EL (cell line): ENCODE measurements at regions not wholly inside any gene's neighbourhood (a gene's known extent, or its start where the extent isn't known, plus 50 kb on each side); places are given as distances from the start of the nearest gene placed in this dataset.

Experiments
- DNase-seq: peaks from one replicate; pipeline ENCODE4 v3.0.0-alpha.2; 2016

GRCh38 chr5:23353286-23353685, 154.1 kb upstream of the PRDM9 start:
- no peak for DNase-seq

- no peak for DNase-seq
Measured at GRCh38 chr5:23352446-23352845, 155.0 kb upstream of the PRDM9 start.

DNA sequence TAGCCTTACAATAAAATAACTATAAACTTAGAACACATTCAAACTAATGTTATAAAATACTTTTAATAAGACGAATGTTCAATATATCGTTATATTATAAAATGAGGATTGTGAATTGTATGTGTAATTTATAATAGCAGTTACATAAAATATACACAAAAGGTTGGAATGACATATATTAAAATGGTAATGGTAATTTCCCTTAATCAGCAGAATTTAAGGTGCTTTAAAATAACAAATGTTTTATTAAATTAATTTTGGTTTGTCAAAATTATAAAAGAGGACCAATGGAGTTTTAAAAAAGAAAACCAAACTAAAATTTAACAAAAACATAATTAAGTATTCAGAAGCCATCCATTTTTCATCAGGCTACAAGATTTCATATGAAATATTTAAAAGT, 164.3 kb upstream of the PRDM9 start:
- DNase-seq = no peak

GRCh38 chr5:23332650-23333251, 174.7 kb upstream of the PRDM9 start:
- DNase-seq = no peak

DNA sequence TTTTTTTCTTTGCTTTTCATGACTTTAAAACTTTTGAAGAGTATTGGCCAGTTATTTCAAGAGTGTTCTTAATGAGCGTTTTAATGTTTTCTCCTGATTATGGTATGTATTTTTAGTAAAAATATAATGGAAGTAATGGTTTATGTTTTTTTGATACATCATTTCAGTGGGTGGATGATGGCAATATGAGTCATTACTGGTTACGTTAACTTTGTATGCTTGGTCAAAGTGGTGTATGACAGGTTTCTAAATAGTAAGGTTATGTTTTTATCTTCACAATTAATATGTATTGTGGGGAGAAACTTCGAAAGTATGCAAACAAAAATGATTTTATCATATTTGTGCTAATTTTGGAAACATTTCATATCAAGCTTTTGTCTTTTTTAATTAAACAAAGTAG, 176.7 kb upstream of the PRDM9 start:
- DNase-seq = no peak

- DNase-seq = no peak
Measured at GRCh38 chr5:23319901-23320300, 187.5 kb upstream of the PRDM9 start.

DNA sequence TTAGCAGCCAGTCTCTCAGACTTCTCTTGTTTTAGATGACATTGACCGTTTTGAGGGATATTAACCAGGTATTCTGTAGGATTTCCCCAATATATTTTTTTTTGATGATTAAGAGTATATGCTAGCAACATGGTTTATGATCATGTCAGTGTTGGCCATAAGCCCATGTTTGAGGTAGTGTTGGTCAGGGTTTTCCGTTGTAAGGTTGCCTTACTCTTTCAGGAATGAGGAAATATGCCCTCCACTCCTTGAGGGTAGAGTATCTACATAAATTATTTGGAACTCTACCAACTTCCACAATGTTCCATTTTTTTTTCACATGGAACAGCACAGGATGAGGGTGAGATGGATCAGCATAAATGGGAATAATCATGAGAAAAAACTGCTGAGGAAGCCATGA, 188.4 kb upstream of the PRDM9 start:
- DNase-seq = no peak

DNA sequence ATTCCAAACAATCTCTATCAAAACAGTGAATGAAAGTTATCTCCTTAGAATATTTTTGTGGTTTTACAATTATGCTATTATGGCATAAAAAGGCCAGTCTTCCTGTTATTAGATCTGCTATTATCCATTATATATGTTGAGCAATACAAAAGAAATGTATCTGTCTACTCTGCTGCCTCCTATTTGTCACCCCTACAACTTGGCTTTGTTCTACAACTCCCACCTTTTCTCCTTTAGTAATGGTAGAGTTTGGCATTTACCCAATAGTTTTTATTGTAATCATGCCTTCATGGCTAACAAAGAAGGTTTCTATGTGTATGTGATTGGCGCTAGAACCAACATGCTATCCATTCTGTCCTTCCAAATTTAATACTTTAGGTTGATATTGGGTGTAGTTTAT, 189.2 kb upstream of the PRDM9 start:
- DNase-seq = no peak

GRCh38 chr5:23316060-23316591, 191.3 kb upstream of the PRDM9 start:
- no peak for DNase-seq

GRCh38 chr5:23314827-23315226, 192.6 kb upstream of the PRDM9 start:
- DNase-seq = no peak

DNA sequence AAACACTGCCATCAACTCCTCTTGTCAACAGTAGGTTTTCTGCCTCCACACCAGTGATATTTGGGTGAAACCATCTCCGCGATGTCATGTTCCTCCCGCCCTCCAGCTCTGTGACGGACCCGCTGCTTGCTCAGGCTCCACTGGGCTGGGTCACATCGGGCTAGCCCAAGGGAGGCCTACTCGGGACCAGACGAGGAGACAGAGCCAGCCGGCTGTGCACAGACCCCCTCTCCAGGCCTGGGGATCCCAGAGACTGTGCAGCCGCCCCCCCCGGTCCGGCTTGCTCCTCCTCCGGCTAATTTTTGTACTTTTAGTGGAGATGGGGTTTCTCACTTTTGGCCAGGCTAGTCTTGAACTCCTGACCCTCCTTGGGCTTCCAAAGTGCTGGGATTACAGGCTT, 202.4 kb upstream of the PRDM9 start:
- no peak for DNase-seq

DNA sequence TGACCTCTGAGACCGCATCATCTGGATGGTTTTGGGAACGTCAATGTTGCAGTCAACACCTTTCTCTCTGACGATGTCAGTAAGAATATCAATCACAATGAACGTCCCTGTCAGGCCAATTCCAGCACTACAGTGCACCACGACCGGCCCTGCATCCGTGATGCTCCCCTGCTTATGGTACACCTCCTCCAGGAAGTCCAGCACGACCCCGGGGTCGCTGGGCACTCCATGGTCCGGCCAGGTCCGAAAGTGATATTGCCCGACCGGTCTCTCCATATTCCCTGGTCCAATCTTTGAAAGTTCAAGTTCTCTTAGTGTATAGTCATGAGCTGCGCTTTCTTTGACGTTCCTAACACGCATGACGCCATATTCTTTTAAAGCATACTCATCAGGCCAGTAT, 203.6 kb upstream of the PRDM9 start:
- no peak for DNase-seq

DNA sequence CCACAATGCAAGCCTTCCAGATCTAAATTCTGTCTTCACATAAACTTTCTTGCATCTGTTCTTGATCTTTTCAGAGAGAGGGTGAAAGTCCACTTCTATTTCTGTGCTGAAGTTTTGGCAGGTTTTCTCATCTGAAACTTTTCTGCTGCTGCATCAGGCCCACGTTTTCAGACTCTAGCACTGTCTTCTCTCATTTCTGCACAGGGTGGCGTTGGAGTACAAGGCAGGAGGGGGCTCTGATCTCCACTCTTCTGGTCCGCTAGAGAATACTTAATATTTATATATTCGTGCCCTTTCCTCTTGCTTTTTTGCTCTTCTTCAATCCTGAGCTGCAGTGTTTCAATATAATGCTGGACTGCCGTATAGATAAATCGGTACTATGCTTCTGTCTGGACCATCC, 204.0 kb upstream of the PRDM9 start:
- DNase-seq = no peak

DNA sequence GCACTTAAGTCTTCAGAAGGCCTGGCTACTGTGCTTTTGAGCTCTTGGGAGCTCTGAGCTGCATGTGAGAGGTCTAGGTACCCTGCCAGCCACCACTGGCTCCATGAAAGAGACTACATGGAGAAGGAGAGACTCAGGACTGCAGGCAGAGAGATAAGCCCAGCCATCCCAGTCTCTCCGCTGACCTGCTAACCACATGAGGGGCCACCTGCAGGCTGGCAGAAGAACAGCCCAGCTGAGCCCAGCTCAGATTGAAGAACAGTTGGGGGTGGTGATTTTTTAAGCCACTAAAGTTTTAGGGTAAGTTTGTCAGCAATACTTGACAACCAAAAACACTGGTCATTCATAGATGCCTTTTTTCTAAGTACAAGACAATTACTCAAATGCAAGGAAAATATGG, 205.0 kb upstream of the PRDM9 start:
- DNase-seq = no peak

DNA sequence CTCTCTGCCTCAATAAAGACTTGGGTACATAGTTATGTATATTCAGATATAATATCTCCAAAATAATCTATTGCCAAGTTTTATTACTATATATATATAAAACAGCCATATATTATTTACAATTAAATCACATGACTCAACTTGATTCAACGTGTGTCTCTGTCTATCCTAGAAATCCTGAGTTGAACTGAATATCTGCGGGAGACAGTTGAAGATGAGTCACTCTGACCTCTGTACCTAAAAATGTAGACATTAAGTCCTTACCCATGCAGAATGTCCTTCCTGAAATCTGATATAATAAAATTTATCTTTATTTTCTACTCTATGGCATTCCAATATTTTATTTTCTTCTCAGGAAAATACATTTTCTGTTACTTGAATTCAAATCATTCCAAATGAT, 218.2 kb upstream of the PRDM9 start:
- DNase-seq = no peak

DNA sequence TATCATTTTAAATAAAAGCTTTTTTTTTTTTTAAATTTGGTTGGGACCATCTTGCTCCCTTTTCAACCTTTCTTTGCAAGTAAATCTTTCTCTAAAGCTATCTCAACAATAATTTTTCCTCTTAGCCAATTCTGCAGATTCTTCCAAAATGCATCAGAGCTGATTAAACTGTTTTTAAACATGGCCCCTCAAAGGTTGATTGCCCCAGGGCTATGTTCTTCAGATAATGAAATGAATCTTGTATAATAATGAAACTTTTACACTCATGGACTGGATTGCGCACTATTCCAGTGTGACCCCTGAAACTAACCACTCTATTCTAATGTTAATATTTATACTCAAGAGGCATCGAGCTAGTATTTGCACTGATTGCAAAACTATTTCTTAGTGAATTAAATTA, 222.8 kb upstream of the PRDM9 start:
- DNase-seq = no peak

GRCh38 chr5:23274171-23274570, 233.2 kb upstream of the PRDM9 start:
- no peak for DNase-seq

GRCh38 chr5:23269981-23270380, 237.4 kb upstream of the PRDM9 start:
- no peak for DNase-seq

DNA sequence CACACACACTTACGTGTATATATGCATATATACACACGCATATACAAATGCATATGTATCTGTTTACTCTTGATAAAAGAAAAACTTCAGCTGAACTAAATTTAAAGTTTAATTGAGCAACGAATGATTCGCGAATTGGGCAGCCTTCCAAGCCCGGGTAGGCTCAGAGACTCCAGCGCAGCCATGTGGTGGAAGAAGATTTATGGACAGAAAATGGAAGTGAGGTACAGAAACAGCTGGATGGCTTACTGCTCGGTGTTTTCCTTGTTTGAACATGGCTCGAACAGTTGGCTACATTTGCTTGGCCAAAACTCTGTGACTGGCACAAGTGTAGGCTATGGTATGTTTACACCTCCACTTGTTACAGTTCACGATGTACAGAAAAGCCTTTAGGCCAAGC, 239.3 kb upstream of the PRDM9 start:
- no peak for DNase-seq

- no peak for DNase-seq
Measured at GRCh38 chr5:23260621-23261020, 246.8 kb upstream of the PRDM9 start.

DNA sequence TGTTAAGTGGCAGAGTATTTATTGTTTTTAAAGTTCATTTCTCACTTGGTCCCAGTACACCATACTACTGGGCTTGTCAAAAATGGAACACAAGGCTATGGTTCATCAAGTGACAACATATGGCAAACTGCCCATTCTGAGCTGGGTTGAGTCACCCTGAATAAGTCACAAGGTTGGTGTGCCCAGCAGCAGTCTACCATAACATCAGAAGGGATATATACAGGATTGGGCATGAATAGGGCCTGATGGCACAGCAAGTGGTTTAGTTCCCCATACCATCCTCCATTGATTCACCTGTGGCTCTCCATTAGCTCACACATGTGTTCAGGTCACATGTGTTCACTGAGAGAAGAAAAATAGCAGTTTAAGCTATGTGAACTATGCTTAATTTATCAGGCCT, 249.8 kb upstream of the PRDM9 start:
- DNase-seq = no peak

- DNase-seq = no peak
Measured at GRCh38 chr5:23253621-23254198, 253.7 kb upstream of the PRDM9 start.

- no peak for DNase-seq
Measured at GRCh38 chr5:23242891-23243290, 264.5 kb upstream of the PRDM9 start.

- DNase-seq = no peak
Measured at GRCh38 chr5:23235246-23235645, 272.2 kb upstream of the PRDM9 start.

- DNase-seq = no peak
Measured at GRCh38 chr5:23234197-23234596, 273.2 kb upstream of the PRDM9 start.
